ENCODE measurements at regions not wholly inside any gene's neighbourhood (a gene's known extent, or its start where the extent isn't known, plus 50 kb on each side); places are given as distances from the start of the nearest gene placed in this dataset.

DNA sequence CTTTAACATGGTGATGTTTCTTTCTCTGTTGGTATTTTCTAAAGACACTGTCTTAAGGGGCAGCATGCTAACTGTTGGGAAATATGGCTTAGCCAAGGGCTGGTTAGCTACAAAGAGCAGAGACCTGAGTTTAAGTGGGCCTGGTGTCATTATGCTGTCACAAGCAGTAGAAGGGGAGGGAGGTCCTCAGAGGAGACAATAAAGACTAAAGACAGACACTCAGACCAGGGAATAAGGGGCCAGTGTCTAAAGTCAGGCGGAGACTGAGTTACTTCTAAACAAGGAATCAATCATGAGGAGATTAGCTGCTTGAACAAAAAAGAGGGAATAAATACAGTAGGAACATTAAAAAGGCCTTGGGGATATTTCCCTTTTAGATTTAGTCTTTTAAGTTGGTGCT is 142.7 kb upstream of the DPPA4 start:
- Histone ChIP-seq H3K27ac (ENCODE audit: low read depth, low read length) (no peak overlapping the region), H4K91ac (replicated peaks; ENCODE audit: insufficient read length, low read length) (no peak overlapping the region), H2BK5ac (ENCODE audit: low read depth, low read length) (no peak overlapping the region), H2AFZ (ENCODE audit: low read length) (peak overlapping the region; percentile 43), H2AK5ac (ENCODE audit: low read depth, low read length) (no peak overlapping the region), H3K79me2 (ENCODE audit: control insufficient read depth in 1 of 2, insufficient read depth in 2 of 2, low read length in 2 of 2) (no peaks in the 10 kb centered on the region), H3K4ac (replicated peaks; ENCODE audit: insufficient read length, low read depth, low read length) (no peak overlapping the region), H3K9ac (replicated peaks in 1 of 4; ENCODE audit: extremely low read depth in 1 of 4, low read depth in 3 of 4, low read length in 3 of 4) (no peak overlapping the region), H3K9me3 (ENCODE audit: insufficient read depth in 2 of 2, low read depth in 1 of 2, low read length in 1 of 2) (no peaks in the 10 kb centered on the region), H3K4me2 (ENCODE audit: insufficient read depth in 1 of 2, low read depth in 2 of 2, low read length in 2 of 2) (no peak overlapping the region), H2BK15ac (ENCODE audit: low read length) (no peak overlapping the region), H3K14ac (ENCODE audit: insufficient read length) (no peak overlapping the region), H3K79me1 (ENCODE audit: low read depth, low read length) (no peaks in the 10 kb centered on the region), H3K23ac (ENCODE audit: insufficient read length) (no peak overlapping the region), H2BK12ac (ENCODE audit: low read depth, low read length) (no peak overlapping the region), H3K56ac (replicated peaks; ENCODE audit: insufficient read length, low read depth, low read length) (no peak overlapping the region), H4K20me1 (replicated peaks in 1 of 2; ENCODE audit: control insufficient read depth in 1 of 2, insufficient read depth in 2 of 2, low read length in 2 of 2) (no peaks in the 10 kb centered on the region), H3K27me3 (replicated peaks in 1 of 4; ENCODE audit: control insufficient read depth in 3 of 4, extremely low read depth in 1 of 4, insufficient read depth in 3 of 4, low read length in 3 of 4) (no peaks in the 10 kb centered on the region), H2BK120ac (replicated peaks; ENCODE audit: low read depth, low read length) (no peak overlapping the region), H3K23me2 (ENCODE audit: low read depth, low read length) (no peaks in the 10 kb centered on the region), H2BK20ac (ENCODE audit: low read length) (no peak overlapping the region), H3K36me3 (ENCODE audit: control insufficient read depth in 2 of 4, insufficient read depth in 4 of 4, low read length in 3 of 4) (no peaks in the 10 kb centered on the region), H3K4me3 (ENCODE audit: extremely low read depth in 1 of 4, insufficient read depth in 2 of 4, low read depth in 3 of 4, low read length in 4 of 4) (no peak overlapping the region), H3K4me1 (replicated peaks in 1 of 4; ENCODE audit: control insufficient read depth in 3 of 4, insufficient read depth in 4 of 4, low read length in 3 of 4) (peaks cover 0 to 4% (median 0%) of the 10 kb centered on the region in 4 experiments; a peak in 2 of 7 replicates), H4K5ac (ENCODE audit: insufficient read length, low read depth, low read length) (no peak overlapping the region), H3K18ac (ENCODE audit: extremely low read depth, low read length) (no peak overlapping the region), H4K8ac (ENCODE audit: extremely low read depth, insufficient read depth, low read length) (no peak overlapping the region)
- CTCF ChIA-PET (ENCODE audit: partially characterized antibody): no interaction called here
- DNase-seq (ENCODE audit: low read depth in 1 of 2, low spot score in 2 of 2): no peak
- POLR2A ChIA-PET (ENCODE audit: partially characterized antibody): no interaction called here
- FAIRE-seq: no peak
- 50% methylated on average over 1 of the region's 1 CpG; no CpG with 5 or more reads in 1 of the 2 experiments for WGBS, 2 experiments (ENCODE audit: extremely low coverage in 1 of 2, insufficient coverage in 1 of 2, insufficient read length in 1 of 2, insufficient replicate concordance in 2 of 2, low coverage in 1 of 2, low lambda C conversion rate in 2 of 2, missing lambda C conversion rate in 1 of 2)
- TF ChIP-seq HDAC6 (IDR thresholded peaks at IDR 0.05; ENCODE audit: low read depth, low read length) (no peak), GABPA (IDR thresholded peaks at IDR 0.05; ENCODE audit: borderline replicate concordance, insufficient read depth, low read length) (no peak), SIRT6 (IDR thresholded peaks at IDR 0.05; ENCODE audit: low read length) (no peak), POU5F1 (IDR thresholded peaks at IDR 0.05; ENCODE audit: low read depth, low read length) (no peak)

Data from H1 (cell line).